ENCODE measurements at regions not wholly inside any gene's neighbourhood (a gene's known extent, or its start where the extent isn't known, plus 50 kb on each side); places are given as distances from the start of the nearest gene placed in this dataset.
"Not testable (repeated sequence)": the region's sequence is repeated elsewhere in the genome, so short reads cannot be mapped to it uniquely, and the experiment has no call there.

- no peaks in the 10 kb centered on the region for H3K36me3 ChIP-seq
- H3K4me1 ChIP-seq, result peaks cover 0 to 8% (median 2%) of the 10 kb centered on the region in 4 donors
- no peak for DNase-seq
- intact Hi-C loops (cut with DNase I; ENCODE audit: low total_unique reads), result no loop called here
- H3K9me3 ChIP-seq, result peaks cover 0 to 4% (median 0%) of the 10 kb centered on the region in 4 donors
- 10 to 27% (median 23%) methylated on average over 30 to 64 of the region's 66 CpGs for WGBS, 5 donors
- TF ChIP-seq EP300 (IDR thresholded peaks at IDR 0.05) (no peak), POLR2A (IDR thresholded peaks at IDR 0.05) (no peak), POLR2AphosphoS5 (IDR thresholded peaks at IDR 0.05) (no peak), CTCF (IDR thresholded peaks at IDR 0.05) (no peak)
- H3K27ac ChIP-seq, result no peak overlapping the region
- no peak overlapping the region for H3K4me3 ChIP-seq
- peaks cover 0 to 44% (median 12%) of the 10 kb centered on the region in 3 donors for H3K27me3 ChIP-seq
These were observed 85.6 kb downstream of the ALG10 start for GRCh38 chr12:34107781-34108404.

GRCh38 chr12:34108405-34108803 is 86.1 kb downstream of the ALG10 start:
- TF ChIP-seq POLR2AphosphoS5 (IDR thresholded peaks at IDR 0.05) (no peak), POLR2A (IDR thresholded peaks at IDR 0.05) (no peak), EP300 (IDR thresholded peaks at IDR 0.05) (no peak), CTCF (IDR thresholded peaks at IDR 0.05) (no peak)
- Histone ChIP-seq H3K27me3 (peaks cover 0 to 44% (median 12%) of the 10 kb centered on the region in 3 donors), H3K4me1 (peaks cover 0 to 8% (median 2%) of the 10 kb centered on the region in 4 donors), H3K9me3 (peaks cover 0 to 4% (median 0%) of the 10 kb centered on the region in 4 donors), H3K27ac (no peak overlapping the region), H3K4me3 (no peak overlapping the region), H3K36me3 (no peaks in the 10 kb centered on the region)
- 35 to 55% (median 36%) methylated on average over 9 to 24 of the region's 24 CpGs for WGBS, 5 donors
- no peak for DNase-seq
- intact Hi-C loops (cut with DNase I; ENCODE audit: low total_unique reads), result no loop called here

GRCh38 chr12:34108967-34109366 is 86.7 kb downstream of the ALG10 start:
- Histone ChIP-seq H3K4me1 (peaks cover 0 to 8% (median 2%) of the 10 kb centered on the region in 4 donors), H3K36me3 (no peaks in the 10 kb centered on the region), H3K27ac (no peak overlapping the region), H3K9me3 (peaks cover 0 to 4% (median 0%) of the 10 kb centered on the region in 4 donors), H3K27me3 (peaks cover 0 to 44% (median 12%) of the 10 kb centered on the region in 3 donors), H3K4me3 (no peak overlapping the region)
- 77 to 95% (median 88%) methylated on average over 5 of the region's 5 CpGs for WGBS, 5 donors
- TF ChIP-seq EP300 (IDR thresholded peaks at IDR 0.05) (no peak), POLR2AphosphoS5 (IDR thresholded peaks at IDR 0.05) (no peak), CTCF (IDR thresholded peaks at IDR 0.05) (no peak), POLR2A (IDR thresholded peaks at IDR 0.05) (no peak)
- DNase-seq, result no peak
- intact Hi-C loops (cut with DNase I; ENCODE audit: low total_unique reads), result no loop called here

- Histone ChIP-seq H3K4me1 (peaks cover 0 to 8% (median 2%) of the 10 kb centered on the region in 4 donors), H3K4me3 (no peak overlapping the region), H3K27me3 (peaks cover 0 to 44% (median 12%) of the 10 kb centered on the region in 3 donors), H3K27ac (no peak overlapping the region), H3K36me3 (no peaks in the 10 kb centered on the region), H3K9me3 (peaks cover 0 to 4% (median 0%) of the 10 kb centered on the region in 4 donors)
- 76 to 96% (median 90%) methylated on average over 3 to 5 of the region's 5 CpGs for WGBS, 5 donors
- no peak for TF ChIP-seq POLR2A (IDR thresholded peaks at IDR 0.05)
- TF ChIP-seq CTCF (IDR thresholded peaks at IDR 0.05), result no peak
- no peak for TF ChIP-seq EP300 (IDR thresholded peaks at IDR 0.05)
- TF ChIP-seq POLR2AphosphoS5 (IDR thresholded peaks at IDR 0.05), result no peak
- intact Hi-C loops (cut with DNase I; ENCODE audit: low total_unique reads), result no loop called here
- no peak for DNase-seq
These were observed 87.1 kb downstream of the ALG10 start for GRCh38 chr12:34109390-34109789.

GRCh38 chr12:34109909-34110531 is 87.7 kb downstream of the ALG10 start:
- H3K36me3 ChIP-seq; H3K27ac ChIP-seq; H3K4me1 ChIP-seq; DNase-seq; intact Hi-C loops (cut with DNase I; ENCODE audit: low total_unique reads); H3K4me3 ChIP-seq; H3K9me3 ChIP-seq: not testable (repeated sequence)
- peaks cover 0 to 44% (median 12%) of the 10 kb centered on the region in 3 donors for H3K27me3 ChIP-seq
- 71 to 89% (median 81%) methylated on average over 5 to 8 of the region's 8 CpGs for WGBS, 5 donors

Measured in stomach (tissue), 8 donors.